HEK293 (cell line): ENCODE measurements at regions not wholly inside any gene's neighbourhood (a gene's known extent, or its start where the extent isn't known, plus 50 kb on each side); places are given as distances from the start of the nearest gene placed in this dataset.

ENCODE experiments used
- CTCF ChIA-PET: fragments of 350-600 bp; formaldehyde crosslinking; extraction: SDS; loops from one replicate; lab custom pipeline; 2021; ENCODE audit warnings: antibody characterized with exemption; lab: Yijun Ruan, JAX
- POLR2A ChIA-PET: fragments of 300-600 bp; formaldehyde crosslinking; extraction: SDS; loops from one replicate; lab custom pipeline; 2020; ENCODE audit warnings: antibody characterized with exemption, inconsistent platforms; lab: Yijun Ruan, JAX
- H3K27ac ChIP-seq: fragments of 200-500 bp; sonication (Bioruptor generic); 2 replicates; pipeline ENCODE4 v1.5.1; 2014; ENCODE audit warnings: low read depth, low read length, control low read depth, inconsistent platforms; ENCODE audit errors: extremely low read depth
- H3K36me3 ChIP-seq, 2 experiments: fragments of 200-500 bp in 1 of 2; sonication (Bioruptor generic) in 1 of 2; 1 replicate in 1 of 2; 2 replicates in 1 of 2; pipeline ENCODE4 v1.5.1; 2014 to 2017; ENCODE audit warnings: inconsistent platforms in 2 of 2, low read length in 2 of 2; ENCODE audit not compliant: control insufficient read depth in 2 of 2, insufficient read depth in 1 of 2
- H3K4me1 ChIP-seq: fragments of 200-500 bp; sonication (Bioruptor generic); 2 replicates; pipeline ENCODE4 v1.5.1; 2014; ENCODE audit warnings: mild to moderate bottlenecking, low read length, inconsistent platforms; ENCODE audit not compliant: control insufficient read depth, insufficient read depth
- H3K4me3 ChIP-seq: 2 replicates; pipeline ENCODE4 v1.5.1; 2011; ENCODE audit warnings: low read depth, mild to moderate bottlenecking, control low read depth, low read length, moderate library complexity
- H3K9me3 ChIP-seq: fragments of 200-500 bp; sonication (Bioruptor generic); 2 replicates; pipeline ENCODE4 v1.5.1; 2014; ENCODE audit warnings: low read depth, low read length, inconsistent platforms; ENCODE audit not compliant: control insufficient read depth, insufficient read depth
- CTCF ChIP-seq: fragments of 450-650 bp; formaldehyde crosslinking; IDR thresholded peaks from 2 replicates; pipeline ENCODE4 v1.5.1; 2016; ENCODE audit warnings: missing biosample characterization, missing genetic modification characterization
- HIC1 ChIP-seq: fragments of 450-650 bp; formaldehyde crosslinking; IDR thresholded peaks from 2 replicates; pipeline ENCODE4 v1.5.1; 2016; ENCODE audit warnings: missing biosample characterization, missing genetic modification characterization
- INSM2 ChIP-seq: fragments of 450-650 bp; formaldehyde crosslinking; IDR thresholded peaks from 2 replicates; pipeline ENCODE4 v1.5.1; 2016; ENCODE audit warnings: missing biosample characterization, missing genetic modification characterization
- KLF17 ChIP-seq: fragments of 450-650 bp; formaldehyde crosslinking; IDR thresholded peaks from 2 replicates; pipeline ENCODE4 v1.5.1; 2016; ENCODE audit warnings: missing biosample characterization, missing genetic modification characterization
- SCRT2 ChIP-seq: fragments of 450-650 bp; formaldehyde crosslinking; IDR thresholded peaks from 2 replicates; pipeline ENCODE4 v1.5.1; 2016; ENCODE audit warnings: missing biosample characterization, missing genetic modification characterization
- SP2 ChIP-seq: fragments of 450-650 bp; formaldehyde crosslinking; IDR thresholded peaks from 2 replicates; pipeline ENCODE4 v1.5.1; 2016; ENCODE audit warnings: missing biosample characterization, missing genetic modification characterization
- ZBTB17 ChIP-seq: fragments of 450-650 bp; formaldehyde crosslinking; IDR thresholded peaks from 2 replicates; pipeline ENCODE4 v1.5.1; 2016; ENCODE audit warnings: missing biosample characterization, missing genetic modification characterization
- ZBTB20 ChIP-seq: fragments of 450-650 bp; formaldehyde crosslinking; IDR thresholded peaks from 2 replicates; pipeline ENCODE4 v1.5.1; 2016; ENCODE audit warnings: missing biosample characterization, missing genetic modification characterization
- ZBTB49 ChIP-seq: fragments of 450-650 bp; formaldehyde crosslinking; IDR thresholded peaks from 2 replicates; pipeline ENCODE4 v1.5.1; 2016; ENCODE audit warnings: missing biosample characterization, missing genetic modification characterization, low read depth
- ZNF121 ChIP-seq: fragments of 450-650 bp; formaldehyde crosslinking; IDR thresholded peaks from 2 replicates; pipeline ENCODE4 v1.5.1; 2016; ENCODE audit warnings: missing biosample characterization, missing genetic modification characterization
- ZNF155 ChIP-seq: fragments of 450-650 bp; formaldehyde crosslinking; IDR thresholded peaks from 2 replicates; pipeline ENCODE4 v1.5.1; 2016; ENCODE audit warnings: missing biosample characterization, missing genetic modification characterization
- ZNF202 ChIP-seq: fragments of 450-650 bp; formaldehyde crosslinking; IDR thresholded peaks from 2 replicates; pipeline ENCODE4 v1.5.1; 2016; ENCODE audit warnings: missing biosample characterization, missing genetic modification characterization, borderline replicate concordance
- ZNF280D ChIP-seq: fragments of 450-650 bp; formaldehyde crosslinking; IDR thresholded peaks from 2 replicates; pipeline ENCODE4 v1.5.1; 2016; ENCODE audit warnings: missing biosample characterization, missing genetic modification characterization
- ZNF341 ChIP-seq: fragments of 450-650 bp; formaldehyde crosslinking; IDR thresholded peaks from 2 replicates; pipeline ENCODE4; 2016; ENCODE audit warnings: low read depth, missing biosample characterization, missing genetic modification characterization
- ZNF394 ChIP-seq: fragments of 450-650 bp; formaldehyde crosslinking; IDR thresholded peaks from 2 replicates; pipeline ENCODE4 v1.5.1; 2016; ENCODE audit warnings: missing biosample characterization, missing genetic modification characterization, mild to moderate bottlenecking, moderate library complexity, borderline replicate concordance
- ZNF423 ChIP-seq: fragments of 450-650 bp; formaldehyde crosslinking; IDR thresholded peaks from 2 replicates; pipeline ENCODE4 v1.5.1; 2016; ENCODE audit warnings: missing biosample characterization, missing genetic modification characterization
- ZNF426 ChIP-seq: fragments of 450-650 bp; formaldehyde crosslinking; IDR thresholded peaks from 2 replicates; pipeline ENCODE4 v1.5.1; 2017; ENCODE audit warnings: missing biosample characterization, missing genetic modification characterization, mild to moderate bottlenecking, inconsistent platforms, moderate library complexity
- ZNF473 ChIP-seq: fragments of 450-650 bp; formaldehyde crosslinking; IDR thresholded peaks from 2 replicates; pipeline ENCODE4 v1.5.1; 2017; ENCODE audit warnings: missing biosample characterization, missing genetic modification characterization
- ZNF580 ChIP-seq: fragments of 450-650 bp; formaldehyde crosslinking; IDR thresholded peaks from 2 replicates; pipeline ENCODE4 v1.5.1; 2016; ENCODE audit warnings: missing biosample characterization, missing genetic modification characterization
- ZNF600 ChIP-seq: fragments of 450-650 bp; formaldehyde crosslinking; IDR thresholded peaks from 2 replicates; pipeline ENCODE4 v1.5.1; 2016; ENCODE audit warnings: missing biosample characterization, missing genetic modification characterization
- ZNF645 ChIP-seq: fragments of 450-650 bp; formaldehyde crosslinking; IDR thresholded peaks from 2 replicates; pipeline ENCODE4; 2016; ENCODE audit warnings: missing biosample characterization, missing genetic modification characterization
- ZNF837 ChIP-seq: fragments of 450-650 bp; formaldehyde crosslinking; IDR thresholded peaks from 2 replicates; pipeline ENCODE4 v1.5.1; 2016; ENCODE audit warnings: missing biosample characterization, missing genetic modification characterization
- ZSCAN16 ChIP-seq: fragments of 450-650 bp; formaldehyde crosslinking; IDR thresholded peaks from 2 replicates; pipeline ENCODE4 v1.5.1; 2016; ENCODE audit warnings: missing biosample characterization, missing genetic modification characterization
- ZXDB ChIP-seq: fragments of 450-650 bp; formaldehyde crosslinking; IDR thresholded peaks from 2 replicates; pipeline ENCODE4 v1.5.1; 2016; ENCODE audit warnings: missing biosample characterization, missing genetic modification characterization

GRCh38 chr3:78496501-78496900 is 1271.3 kb downstream of the ROBO1 start (continued):
- no peak for TF ChIP-seq ZXDB (tag by site-specific recombination)
- no peak for TF ChIP-seq ZNF580 (tag by site-specific recombination)
- TF ChIP-seq ZNF426 (tag by site-specific recombination), result no peak
- TF ChIP-seq ZNF155 (tag by site-specific recombination), result no peak
- TF ChIP-seq SP2 (tag by site-specific recombination), result no peak
- TF ChIP-seq ZNF121 (tag by site-specific recombination), result no peak
- TF ChIP-seq ZNF280D, result no peak
- no peak for TF ChIP-seq HIC1 (tag by site-specific recombination)
- TF ChIP-seq CTCF (tag by site-specific recombination), result no peak
- no peak for TF ChIP-seq KLF17 (tag by site-specific recombination)
- TF ChIP-seq ZSCAN16 (tag by site-specific recombination), result no peak
- 0 out of 2 replicates have a peak, but pooled peaks have one; percentile 38 for TF ChIP-seq ZNF423 (tag by site-specific recombination)
- TF ChIP-seq ZNF202 (tag by site-specific recombination), result no peak

- Histone ChIP-seq H3K36me3 (no peaks in the 10 kb centered on the region), H3K27ac (no peak overlapping the region), H3K4me1 (no peaks in the 10 kb centered on the region), H3K9me3 (no peaks in the 10 kb centered on the region), H3K4me3 (no peak overlapping the region)
- ChIA-PET POLR2A (no interaction called here), CTCF (no interaction called here)
- TF ChIP-seq ZNF473 (tag by site-specific recombination) (no peak), ZNF394 (tag by site-specific recombination) (no peak), INSM2 (tag by site-specific recombination) (no peak), ZNF600 (tag by site-specific recombination) (peak; percentile 34; the same call in 1 of the 2 replicates), SCRT2 (tag by site-specific recombination) (no peak), ZNF341 (tag by site-specific recombination) (no peak), ZNF645 (tag by site-specific recombination) (no peak), ZBTB49 (tag by site-specific recombination) (no peak), ZBTB17 (tag by site-specific recombination) (0 out of 2 replicates have a peak, but pooled peaks have one; percentile 22), ZBTB20 (tag by site-specific recombination) (0 out of 2 replicates have a peak, but pooled peaks have one; percentile 18), ZNF837 (tag by site-specific recombination) (no peak)
Measured at GRCh38 chr3:78497021-78497420, 1270.8 kb downstream of the ROBO1 start.
